DND-41 (cell line): ENCODE measurements at regions not wholly inside any gene's neighbourhood (a gene's known extent, or its start where the extent isn't known, plus 50 kb on each side); places are given as distances from the start of the nearest gene placed in this dataset.

ENCODE experiments used
- ATAC-seq: fragments of 200-7000 bp; cut with Tn5 transposase; 3 replicates; pipeline ENCODE4 v1.9.1; 2021; ENCODE audit warnings: low read depth; ENCODE audit not compliant: insufficient read depth
- DNase-seq: peaks from one replicate; pipeline ENCODE4 v3.0.0-alpha.2; 2020
- H2AFZ ChIP-seq: 2 replicates; pipeline ENCODE4 v1.6.0; 2012; ENCODE audit warnings: low read depth, low read length
- H3K27ac ChIP-seq: 2 replicates; pipeline ENCODE4 v1.5.1; 2012; ENCODE audit warnings: low read length, inconsistent platforms
- H3K27me3 ChIP-seq: fragments of 200-600 bp; sonication (generic); 2 replicates; pipeline ENCODE4 v1.6.0; 2012; ENCODE audit warnings: low read length, mild to moderate bottlenecking, inconsistent platforms; ENCODE audit not compliant: insufficient read depth, poor library complexity
- H3K36me3 ChIP-seq: 2 replicates; pipeline ENCODE4 v1.5.1; 2012; ENCODE audit warnings: low read length, inconsistent platforms; ENCODE audit not compliant: insufficient read depth
- H3K4me1 ChIP-seq: 2 replicates; pipeline ENCODE4 v1.5.1; 2012; ENCODE audit warnings: mild to moderate bottlenecking, low read length; ENCODE audit not compliant: insufficient read depth
- H3K4me2 ChIP-seq: 2 replicates; pipeline ENCODE4 v1.6.0; 2012; ENCODE audit warnings: mild to moderate bottlenecking, moderate library complexity, low read length, inconsistent platforms; ENCODE audit not compliant: insufficient read depth
- H3K4me3 ChIP-seq, 2 experiments: fragments of 200-600 bp in 1 of 2; shearing (Covaris generic) in 1 of 2; 2 replicates each; pipeline ENCODE4 v1.5.1; 2012 to 2016; ENCODE audit warnings: inconsistent platforms in 2 of 2, low read length in 2 of 2, mild to moderate bottlenecking in 2 of 2, low read depth in 1 of 2, moderate library complexity in 1 of 2
- H3K79me2 ChIP-seq: 2 replicates; pipeline ENCODE4 v1.6.0; 2012; ENCODE audit warnings: low read length, inconsistent platforms; ENCODE audit not compliant: insufficient read depth
- H3K9ac ChIP-seq: 2 replicates; pipeline ENCODE4 v1.6.0; 2012; ENCODE audit warnings: low read depth, mild to moderate bottlenecking, inconsistent platforms, low read length, moderate library complexity
- H3K9me3 ChIP-seq: 2 replicates; pipeline ENCODE4 v1.5.1; 2012; ENCODE audit warnings: low read length, moderate library complexity, mild to moderate bottlenecking, inconsistent platforms; ENCODE audit not compliant: insufficient read depth, severe bottlenecking
- H4K20me1 ChIP-seq: 2 replicates; pipeline ENCODE4 v1.6.0; 2012; ENCODE audit warnings: low read length; ENCODE audit not compliant: insufficient read depth
- CTCF ChIP-seq: IDR thresholded peaks from 2 replicates; pipeline ENCODE4 v1.5.1; 2012; ENCODE audit warnings: borderline replicate concordance, low read length, moderate library complexity, mild to moderate bottlenecking; ENCODE audit not compliant: poor library complexity, severe bottlenecking; ENCODE audit errors: extremely low read depth
- EZH2 ChIP-seq: IDR thresholded peaks from 3 replicates; pipeline ENCODE4 v1.6.1; 2012; ENCODE audit warnings: borderline replicate concordance, low read depth, mild to moderate bottlenecking, moderate library complexity, low read length, inconsistent platforms; ENCODE audit not compliant: severe bottlenecking

DNA sequence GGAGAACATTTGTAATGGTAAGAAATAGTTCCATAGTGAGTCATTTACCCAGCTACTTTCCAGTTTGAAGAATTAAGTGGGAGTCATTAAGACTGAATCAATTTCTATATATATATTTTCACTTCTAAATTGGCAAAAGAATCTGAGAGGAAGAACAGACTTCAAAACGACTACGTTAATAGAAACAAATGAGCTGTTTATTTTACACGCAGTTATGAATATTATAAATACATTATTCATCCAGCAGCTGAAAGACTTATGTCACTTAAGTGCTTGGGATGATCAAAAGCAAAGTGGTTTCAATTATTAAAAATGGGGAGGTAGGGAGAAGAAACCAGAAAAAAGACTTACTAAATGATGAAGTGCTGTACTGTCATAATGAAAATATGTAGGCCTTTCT, 260.5 kb upstream of the DDX53 start:
- no peak overlapping the region for H2AFZ ChIP-seq
- no peak for ATAC-seq

GRCh38 chrX:22740836-22741235, 258.9 kb upstream of the DDX53 start:
- TF ChIP-seq CTCF (no peak), EZH2 (no peak)
- Histone ChIP-seq H3K36me3 (no peaks in the 10 kb centered on the region), H3K4me3 (no peak overlapping the region), H3K9me3 (no peaks in the 10 kb centered on the region), H3K4me2 (no peak overlapping the region), H3K27ac (no peak overlapping the region), H3K4me1 (no peaks in the 10 kb centered on the region), H4K20me1 (no peaks in the 10 kb centered on the region), H3K9ac (no peak overlapping the region), H2AFZ (no peak overlapping the region), H3K27me3 (no peaks in the 10 kb centered on the region), H3K79me2 (no peaks in the 10 kb centered on the region)
- DNase-seq (no peak), ATAC-seq (no peak)

More for the DNA sequence above, 260.5 kb upstream of the DDX53 start:
- Histone ChIP-seq H3K9ac (no peak overlapping the region), H4K20me1 (no peaks in the 10 kb centered on the region), H3K4me2 (no peak overlapping the region), H3K27ac (no peak overlapping the region), H3K4me3 (no peak overlapping the region), H3K27me3 (no peaks in the 10 kb centered on the region), H3K79me2 (no peaks in the 10 kb centered on the region), H3K9me3 (no peaks in the 10 kb centered on the region), H3K36me3 (no peaks in the 10 kb centered on the region), H3K4me1 (no peaks in the 10 kb centered on the region)
- DNase-seq = no peak
- TF ChIP-seq CTCF (no peak), EZH2 (no peak)

DNA sequence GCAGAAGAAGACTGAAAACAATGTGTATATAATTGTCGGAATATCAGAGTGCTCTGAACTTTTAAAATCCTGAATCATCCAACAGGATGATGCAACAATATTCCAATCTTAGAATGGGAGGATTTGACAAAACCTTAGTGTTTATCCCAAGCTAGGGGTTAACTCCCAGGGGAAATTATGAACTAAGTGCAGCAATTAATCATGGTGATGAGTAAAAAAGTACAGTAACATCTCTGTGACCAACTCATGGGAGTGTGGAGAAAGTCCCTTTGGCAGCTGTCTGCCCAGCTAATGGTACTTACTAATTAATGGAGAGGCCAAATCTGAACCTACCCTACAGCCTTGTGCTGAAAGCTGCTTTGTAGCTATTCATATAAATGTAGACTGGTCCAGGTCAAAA, 257.6 kb upstream of the DDX53 start:
- H3K27ac ChIP-seq = no peak overlapping the region
- no peak overlapping the region for H3K9ac ChIP-seq
- no peaks in the 10 kb centered on the region for H3K27me3 ChIP-seq
- no peaks in the 10 kb centered on the region for H3K36me3 ChIP-seq
- H3K4me1 ChIP-seq = no peaks in the 10 kb centered on the region
- no peaks in the 10 kb centered on the region for H4K20me1 ChIP-seq
- TF ChIP-seq EZH2 (no peak), CTCF (no peak)
- ATAC-seq = no peak
- no peak overlapping the region for H3K4me2 ChIP-seq
- DNase-seq = no peak
- no peak overlapping the region for H3K4me3 ChIP-seq
- no peaks in the 10 kb centered on the region for H3K79me2 ChIP-seq
- no peaks in the 10 kb centered on the region for H3K9me3 ChIP-seq
- no peak overlapping the region for H2AFZ ChIP-seq

DNA sequence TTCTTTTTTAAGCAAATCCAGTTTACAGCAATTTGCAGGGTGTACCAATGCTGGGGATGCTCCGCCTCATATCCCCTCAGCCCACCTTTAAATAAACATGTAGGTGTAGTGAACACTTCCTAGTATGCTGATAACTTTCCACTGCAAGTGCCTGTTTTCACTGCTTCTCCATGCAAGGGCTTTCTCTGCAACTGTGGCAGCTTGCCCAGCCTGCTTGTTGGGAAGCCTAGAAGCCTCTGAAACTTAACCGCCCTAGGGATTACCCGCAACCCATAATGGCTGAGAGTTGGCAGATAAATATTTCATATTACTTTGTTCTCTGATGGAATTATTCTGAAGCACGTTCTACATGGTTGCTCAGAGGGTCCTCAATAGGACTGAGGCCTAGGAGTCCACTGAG, 253.7 kb upstream of the DDX53 start:
- TF ChIP-seq EZH2 = no peak
- no peak for TF ChIP-seq CTCF
- H3K9ac ChIP-seq = no peak overlapping the region
- no peak overlapping the region for H2AFZ ChIP-seq
- H3K9me3 ChIP-seq = no peaks in the 10 kb centered on the region
- H3K79me2 ChIP-seq = no peaks in the 10 kb centered on the region
- H3K4me1 ChIP-seq = no peaks in the 10 kb centered on the region
- H3K4me2 ChIP-seq = no peak overlapping the region
- ATAC-seq = no peak
- H4K20me1 ChIP-seq = no peaks in the 10 kb centered on the region
- no peaks in the 10 kb centered on the region for H3K36me3 ChIP-seq
- no peak overlapping the region for H3K4me3 ChIP-seq
- DNase-seq = no peak
- H3K27ac ChIP-seq = no peak overlapping the region
- H3K27me3 ChIP-seq = no peaks in the 10 kb centered on the region
